ENCODE measurements at regions not wholly inside any gene's neighbourhood (a gene's known extent, or its start where the extent isn't known, plus 50 kb on each side); places are given as distances from the start of the nearest gene placed in this dataset.

- no peak for DNase-seq
Measured at GRCh38 chr2:217512728-217513127, 490.1 kb downstream of the TNS1 start.

- DNase-seq: no peak
Measured at GRCh38 chr2:217512259-217512658, 490.5 kb downstream of the TNS1 start.

- DNase-seq: no peak
Measured at GRCh38 chr2:217511850-217512249, 490.9 kb downstream of the TNS1 start.

- DNase-seq: no peak
Measured at GRCh38 chr2:217510771-217511291, 492.0 kb downstream of the TNS1 start.

- no peak for DNase-seq
Measured at GRCh38 chr2:217505303-217505702, 497.5 kb downstream of the TNS1 start.

DNA sequence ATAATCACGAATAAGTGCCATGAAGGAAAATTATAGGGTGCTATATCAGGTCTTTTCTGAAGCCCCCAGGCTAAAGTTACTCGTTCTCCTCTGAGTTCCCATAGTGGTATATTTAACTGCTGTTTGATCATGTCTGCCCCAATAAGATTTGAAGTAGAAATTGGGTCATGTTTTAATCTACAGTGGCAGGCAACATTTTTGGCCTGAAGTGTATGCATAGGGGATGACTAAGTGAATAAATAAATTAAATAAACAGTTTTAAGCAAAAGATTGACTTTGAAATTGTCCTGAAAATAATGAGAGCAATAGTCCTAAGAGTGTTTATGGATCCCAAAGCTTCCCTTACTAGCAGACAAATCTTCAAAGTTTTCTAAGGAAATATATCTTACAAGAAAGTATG lies 500.9 kb downstream of the TNS1 start:
- no peak for DNase-seq

DNA sequence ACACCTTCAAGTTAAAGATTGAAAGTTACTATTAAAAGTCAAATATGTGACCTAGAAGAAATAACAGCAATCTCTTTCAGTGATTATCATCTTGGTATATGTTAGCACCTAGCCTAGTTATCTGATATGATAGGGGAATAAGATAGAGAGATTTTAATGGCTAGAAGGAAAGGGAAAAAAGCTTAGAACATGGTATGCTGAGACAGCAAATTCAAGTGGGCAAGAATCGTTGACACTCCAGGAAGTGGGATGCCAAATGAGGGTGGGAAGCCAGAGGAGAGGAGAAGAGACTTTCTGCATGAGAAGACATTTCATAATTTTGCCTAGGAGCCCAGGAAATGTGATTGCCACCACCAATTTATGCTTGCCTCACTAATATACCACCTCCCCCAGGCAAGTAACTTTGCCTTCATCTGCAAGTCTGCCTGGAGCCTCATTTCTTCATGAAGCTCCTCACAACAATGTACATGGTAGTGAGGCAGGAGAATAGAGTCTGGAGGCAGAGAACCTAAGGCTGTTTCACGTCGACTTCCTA lies 504.9 kb downstream of the TNS1 start:
- no peak for DNase-seq

DNA sequence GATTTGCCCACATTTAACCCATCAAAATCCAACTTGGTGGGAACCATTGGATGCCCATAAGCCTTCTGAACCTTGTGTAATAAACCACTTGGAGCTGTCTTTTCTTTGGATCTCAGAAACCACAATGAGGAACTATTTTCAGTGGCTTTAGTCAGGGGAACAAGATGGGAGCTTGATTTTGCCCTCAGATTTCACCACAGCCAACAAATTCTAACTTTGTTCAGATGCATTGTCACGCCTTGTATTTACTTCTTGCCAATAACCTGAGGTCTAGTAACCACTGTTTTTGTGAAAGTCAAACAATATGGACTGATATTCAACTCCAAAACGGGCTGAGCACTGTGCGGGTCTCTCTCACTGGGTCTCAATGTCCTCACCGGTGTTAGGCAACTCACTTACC lies 508.2 kb downstream of the TNS1 start:
- no peak for DNase-seq

DNA sequence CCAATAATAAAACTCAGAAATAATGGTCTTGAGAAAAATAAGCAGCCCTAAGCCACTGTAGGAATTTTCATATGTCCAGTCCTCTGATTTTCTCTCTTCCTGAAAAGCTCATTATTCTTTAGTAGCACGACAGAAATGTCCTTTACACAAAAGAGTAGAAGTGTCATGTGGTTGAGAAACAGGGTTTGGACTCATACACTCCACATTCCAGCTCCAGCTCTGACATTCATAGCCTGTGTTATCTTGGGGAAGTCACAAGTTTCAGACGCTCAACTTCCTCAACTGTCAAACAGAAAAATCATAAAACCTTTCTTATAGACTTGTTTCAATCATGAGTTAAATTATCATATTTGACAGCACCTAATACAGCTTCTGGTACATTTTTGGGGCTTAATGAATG lies 511.5 kb downstream of the TNS1 start:
- DNase-seq: no peak

DNA sequence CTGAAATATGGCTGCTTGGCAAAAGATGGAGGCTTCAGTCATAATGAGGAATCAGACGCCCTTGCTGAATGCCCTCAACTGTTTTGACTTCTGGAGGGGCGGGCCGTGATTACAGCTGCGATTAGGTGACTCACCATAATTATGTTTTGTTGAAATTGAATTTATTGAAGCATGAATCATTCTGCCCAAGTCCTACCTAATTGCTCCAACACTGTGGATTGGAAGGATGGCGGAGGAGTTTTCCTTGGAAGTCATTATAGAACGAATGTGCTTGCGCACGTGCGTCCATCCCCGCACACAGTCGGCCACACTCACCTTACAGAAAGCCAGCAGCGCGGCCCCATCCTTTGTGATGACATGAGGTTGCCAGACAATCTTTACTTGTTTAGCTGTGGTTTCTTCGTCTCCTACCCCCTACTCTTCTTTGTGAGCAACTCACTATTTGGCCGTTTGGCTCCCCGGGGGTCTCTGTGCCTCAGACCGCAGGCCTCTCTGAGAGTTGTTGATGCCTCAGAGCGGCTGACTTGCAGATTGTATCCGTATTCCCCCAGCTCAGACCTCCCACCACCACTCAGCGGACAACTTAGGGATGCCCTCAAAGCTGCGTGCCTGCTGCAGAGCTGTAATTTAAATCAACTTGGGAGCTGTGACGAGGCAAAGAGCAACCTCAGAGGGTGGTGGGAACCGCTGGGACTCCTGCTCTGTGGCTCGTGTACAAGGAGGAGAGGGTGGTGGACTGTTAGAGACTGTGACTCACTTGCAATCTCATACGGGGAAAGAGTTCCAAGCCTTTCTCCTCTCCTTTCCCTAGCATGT lies 513.4 kb downstream of the TNS1 start:
- no peak for DNase-seq

DNA sequence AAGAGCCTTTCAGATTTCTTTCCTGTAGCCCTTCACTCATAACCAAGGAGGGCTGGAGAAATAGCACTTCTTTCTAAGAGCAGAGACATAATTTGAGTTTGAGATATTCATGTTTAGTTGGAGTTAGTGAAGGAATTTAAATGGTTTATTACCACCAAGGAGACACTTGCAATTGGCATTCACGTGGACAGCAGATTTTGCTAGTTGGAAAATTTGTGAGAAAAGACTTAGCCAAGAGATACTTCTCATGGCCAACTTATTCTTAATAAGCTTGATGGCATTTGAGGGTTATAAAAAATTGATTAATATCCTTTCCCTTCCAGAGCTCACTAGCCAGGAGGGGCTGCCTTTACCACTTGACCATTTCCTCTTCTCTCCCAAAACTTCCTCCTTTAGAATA lies 518.7 kb downstream of the TNS1 start:
- DNase-seq: no peak

- DNase-seq: no peak
Measured at GRCh38 chr2:217482056-217482710, 520.6 kb downstream of the TNS1 start.

- DNase-seq: no peak
Measured at GRCh38 chr2:217481577-217481976, 521.2 kb downstream of the TNS1 start.

DNA sequence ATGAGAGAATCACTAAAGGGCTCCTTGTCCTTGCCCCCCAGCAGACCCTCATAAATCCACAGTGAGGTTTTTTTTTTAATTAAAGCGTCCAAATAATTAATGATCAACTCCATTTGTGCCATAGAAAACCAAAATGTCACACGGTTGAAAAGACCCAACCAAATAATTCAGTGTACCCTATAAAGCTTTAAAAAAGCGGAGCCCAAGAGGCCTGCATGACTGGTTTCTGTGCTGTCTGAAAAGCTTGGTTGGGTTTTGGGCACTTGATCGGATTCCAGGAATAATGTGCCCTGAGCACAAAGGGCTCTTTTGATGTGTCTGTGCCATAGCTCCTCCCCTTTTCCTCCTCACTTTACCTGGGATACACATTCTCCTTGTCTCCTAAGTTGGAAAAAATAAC lies 523.2 kb downstream of the TNS1 start:
- DNase-seq: no peak

DNA sequence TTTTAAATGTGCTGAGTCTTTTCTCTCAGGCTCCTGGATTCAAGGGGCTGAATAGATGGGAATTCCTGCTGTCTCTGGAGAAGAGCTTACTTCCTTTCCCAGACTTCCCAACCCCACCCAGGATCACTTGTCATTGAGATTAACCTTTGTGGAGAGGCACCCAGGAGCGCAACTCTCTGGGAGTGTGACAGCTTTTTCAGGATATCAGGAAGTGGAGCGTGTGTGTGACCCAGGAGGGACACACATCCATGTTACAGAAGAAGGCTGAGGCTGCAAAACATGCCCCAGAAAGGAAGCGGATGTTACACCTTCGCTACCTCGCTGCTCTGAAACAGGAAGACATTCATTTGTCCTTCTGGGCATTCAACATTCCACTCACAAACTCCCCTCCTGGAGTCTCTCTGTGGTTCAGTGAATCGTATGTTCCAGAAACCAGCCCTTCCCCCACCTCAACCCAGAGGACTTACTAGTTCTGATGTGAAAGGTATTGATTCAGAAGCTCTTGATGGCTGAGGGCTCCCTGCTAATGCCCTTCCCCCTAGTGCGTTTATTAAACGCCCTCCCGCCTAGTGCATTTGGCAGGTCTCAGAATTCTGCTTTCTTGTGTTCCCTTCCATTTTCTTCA lies 523.9 kb downstream of the TNS1 start:
- DNase-seq: no peak

GRCh38 chr2:217477583-217477982 lies 525.2 kb downstream of the TNS1 start:
- no peak for DNase-seq

DNA sequence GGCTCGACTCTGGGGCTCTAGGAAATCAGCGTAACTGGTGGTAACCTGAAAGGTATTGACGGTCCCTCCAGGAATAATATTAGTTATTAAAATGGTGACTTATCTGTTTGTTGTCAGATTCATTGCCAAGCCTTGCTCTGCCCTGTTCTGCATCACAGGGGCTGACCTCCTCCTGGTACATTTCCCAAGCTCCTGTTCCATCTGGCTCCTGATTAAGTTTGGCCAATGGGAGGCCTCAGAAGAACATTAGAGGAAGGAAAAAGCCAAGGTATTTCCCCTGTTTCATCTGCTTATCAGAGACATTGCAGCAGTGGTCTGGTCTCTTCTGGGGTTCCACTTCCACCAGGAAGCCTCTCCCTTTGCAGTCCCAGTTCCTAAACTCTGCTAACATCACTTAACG lies 527.0 kb downstream of the TNS1 start:
- no peak for DNase-seq

DNA sequence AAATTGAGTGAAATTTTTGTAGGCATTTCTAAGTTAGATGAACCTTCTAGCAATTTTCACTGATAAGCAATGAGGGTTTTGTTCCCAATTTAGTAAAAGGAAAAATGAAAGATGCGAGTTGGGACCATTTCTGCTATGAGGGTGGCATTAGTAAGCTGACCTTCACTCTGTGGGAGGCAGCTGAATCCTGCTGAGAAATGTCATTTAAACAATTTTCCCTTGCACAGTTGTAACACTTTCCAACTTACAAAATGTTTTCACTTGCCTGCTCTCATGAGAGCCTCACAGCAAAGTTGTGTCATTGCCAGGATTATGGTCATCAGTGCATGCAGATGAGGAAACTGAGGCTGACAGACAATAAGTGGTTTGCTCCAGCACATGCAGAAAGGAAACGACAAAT lies 527.7 kb downstream of the TNS1 start:
- no peak for DNase-seq

DNA sequence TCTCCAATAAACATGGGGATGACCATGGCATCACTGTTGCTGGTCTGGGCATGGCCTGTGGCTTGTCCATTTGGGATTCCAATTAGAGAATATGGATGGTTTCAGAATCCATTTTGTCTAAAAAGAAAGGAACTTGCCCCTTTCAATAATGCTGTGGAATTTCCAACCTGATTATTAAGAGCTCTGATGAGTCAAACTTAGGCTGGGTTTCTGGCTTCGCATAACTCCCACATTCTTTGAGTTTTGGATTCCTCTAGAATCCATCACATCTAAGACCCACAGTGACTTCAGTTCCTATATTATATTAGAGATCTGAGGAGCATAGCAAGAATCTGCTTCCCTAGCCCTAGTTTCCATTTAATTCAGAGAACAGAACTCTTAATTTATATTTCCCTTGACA lies 531.5 kb downstream of the TNS1 start:
- no peak for DNase-seq

DNA sequence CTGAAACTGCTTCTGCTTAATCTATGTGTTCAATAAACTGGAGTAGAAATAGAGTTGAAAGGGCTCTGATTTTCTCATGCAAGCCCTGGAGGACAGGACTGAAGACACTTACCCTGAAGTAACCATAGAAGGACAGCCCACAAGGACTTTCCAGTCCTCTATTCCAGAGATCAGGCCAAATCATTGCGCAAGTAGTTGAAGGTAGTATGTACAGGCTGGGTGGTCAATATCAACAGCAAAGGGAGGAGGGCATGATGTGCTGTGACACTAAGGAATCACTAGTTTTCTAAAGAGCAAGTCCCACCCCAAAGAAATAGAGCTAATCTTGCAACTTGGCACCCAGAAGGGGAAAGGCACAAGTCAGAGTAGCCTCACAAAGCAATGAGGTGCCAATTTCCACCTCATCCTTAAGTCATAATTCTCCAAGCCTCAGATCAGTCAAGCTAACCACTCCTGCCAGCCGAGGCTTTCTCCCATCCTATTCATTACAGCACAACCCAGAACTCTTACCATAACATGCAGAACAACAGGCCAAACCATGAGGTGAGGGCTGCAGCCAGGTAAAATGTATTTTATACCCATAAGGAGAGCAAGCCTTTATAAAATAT lies 533.5 kb downstream of the TNS1 start:
- no peak for DNase-seq

DNA sequence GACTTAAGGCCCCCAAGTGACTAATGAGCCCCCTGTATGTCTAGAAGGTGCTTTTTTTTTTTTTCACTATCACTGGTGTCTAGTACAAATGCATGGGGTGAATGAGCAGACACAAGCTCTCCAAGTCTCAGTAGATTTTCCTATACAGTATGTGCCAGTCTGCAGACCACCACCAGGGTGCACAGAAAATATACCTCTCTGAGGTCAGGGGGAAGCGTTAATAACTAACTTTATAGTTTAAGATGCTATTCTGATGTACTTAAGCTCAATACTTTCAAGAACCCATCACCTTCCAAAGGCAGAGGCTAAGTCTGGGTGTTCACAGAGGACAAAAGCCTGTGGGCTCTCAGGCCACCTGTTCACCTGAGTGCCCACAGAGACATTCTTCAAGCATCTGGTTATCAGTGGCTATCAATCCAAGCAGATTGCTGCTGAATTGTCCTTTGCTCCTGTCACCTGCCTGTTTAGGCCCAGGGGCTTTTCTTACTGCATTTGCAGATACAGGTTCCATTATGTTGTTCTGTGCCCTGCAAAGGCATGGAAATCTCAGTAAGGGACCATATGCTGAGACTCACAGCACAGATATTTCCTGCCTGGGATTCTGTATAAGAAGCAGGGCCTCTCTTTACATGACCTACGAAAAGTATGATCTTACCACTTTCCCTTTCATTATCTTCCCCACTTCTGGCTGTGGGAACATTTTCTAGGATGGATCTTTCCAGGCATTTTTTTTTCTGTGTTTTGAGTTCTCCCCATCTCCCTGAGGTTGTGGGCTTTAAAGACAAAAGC lies 534.6 kb downstream of the TNS1 start:
- DNase-seq: no peak

GRCh38 chr2:217467331-217467730 lies 535.5 kb downstream of the TNS1 start:
- no peak for DNase-seq
